ENCODE measurements at regions not wholly inside any gene's neighbourhood (a gene's known extent, or its start where the extent isn't known, plus 50 kb on each side); places are given as distances from the start of the nearest gene placed in this dataset.

DNA sequence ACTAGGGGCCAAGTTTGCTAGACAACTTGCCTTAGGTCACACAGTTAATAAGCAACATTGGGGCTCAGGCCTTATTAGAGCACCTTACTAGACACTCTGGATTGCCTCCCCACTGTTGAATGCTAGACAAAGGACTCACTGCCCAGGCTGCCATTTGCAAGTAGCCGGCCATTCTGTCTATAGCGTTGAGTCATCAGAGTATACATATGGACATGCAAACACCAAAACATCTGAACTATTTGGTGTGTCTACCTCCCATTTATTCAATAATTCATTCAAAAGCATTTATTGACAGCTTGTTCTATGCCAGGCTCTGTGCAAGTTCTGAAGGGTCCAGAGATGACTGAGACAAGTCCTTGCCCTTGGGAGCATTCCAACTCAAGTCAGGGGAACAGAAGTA, 181.4 kb upstream of the DPT start:
- TF ChIP-seq, protein P1, sequence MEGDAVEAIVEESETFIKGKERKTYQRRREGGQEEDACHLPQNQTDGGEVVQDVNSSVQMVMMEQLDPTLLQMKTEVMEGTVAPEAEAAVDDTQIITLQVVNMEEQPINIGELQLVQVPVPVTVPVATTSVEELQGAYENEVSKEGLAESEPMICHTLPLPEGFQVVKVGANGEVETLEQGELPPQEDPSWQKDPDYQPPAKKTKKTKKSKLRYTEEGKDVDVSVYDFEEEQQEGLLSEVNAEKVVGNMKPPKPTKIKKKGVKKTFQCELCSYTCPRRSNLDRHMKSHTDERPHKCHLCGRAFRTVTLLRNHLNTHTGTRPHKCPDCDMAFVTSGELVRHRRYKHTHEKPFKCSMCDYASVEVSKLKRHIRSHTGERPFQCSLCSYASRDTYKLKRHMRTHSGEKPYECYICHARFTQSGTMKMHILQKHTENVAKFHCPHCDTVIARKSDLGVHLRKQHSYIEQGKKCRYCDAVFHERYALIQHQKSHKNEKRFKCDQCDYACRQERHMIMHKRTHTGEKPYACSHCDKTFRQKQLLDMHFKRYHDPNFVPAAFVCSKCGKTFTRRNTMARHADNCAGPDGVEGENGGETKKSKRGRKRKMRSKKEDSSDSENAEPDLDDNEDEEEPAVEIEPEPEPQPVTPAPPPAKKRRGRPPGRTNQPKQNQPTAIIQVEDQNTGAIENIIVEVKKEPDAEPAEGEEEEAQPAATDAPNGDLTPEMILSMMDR (conservative IDR thresholded peaks at IDR 0.05; ENCODE audit: low read length): no peak
- TF ChIP-seq EZH2phosphoT487 (IDR thresholded peaks at IDR 0.05; ENCODE audit: borderline replicate concordance, low read depth, low read length): no peak
- no peak overlapping the region for H3K4me2 ChIP-seq (ENCODE audit: low read length)
- no peaks in the 10 kb centered on the region for H3K4me1 ChIP-seq (ENCODE audit: insufficient read depth, low read length, poor library complexity, severe bottlenecking)
- no TSS peak for BruUV-seq (replicated peaks)
- H4K20me1 ChIP-seq (ENCODE audit: insufficient read depth, low read length): no peaks in the 10 kb centered on the region
- no peaks in the 10 kb centered on the region for H3K79me2 ChIP-seq (ENCODE audit: insufficient read depth, low read depth, low read length)
- no peaks in the 10 kb centered on the region for H3K9me2 ChIP-seq (ENCODE audit: insufficient read depth, low read length)
- H3K4me3 ChIP-seq (ENCODE audit: low read depth, low read length, poor library complexity, severe bottlenecking): no peak overlapping the region
- ChIA-PET CTCF (ENCODE audit: unreplicated experiment) (no interaction called here), POLR2A (no interaction called here)
- DNase-seq (ENCODE audit: low spot score): no peak
- H3K9me3 ChIP-seq (ENCODE audit: low read length): no peaks in the 10 kb centered on the region
- H3K27ac ChIP-seq (ENCODE audit: low read depth, low read length, poor library complexity, severe bottlenecking): no peak overlapping the region
- no peak overlapping the region for H2AFZ ChIP-seq (ENCODE audit: low read length)
- no peaks in the 10 kb centered on the region for H3K36me3 ChIP-seq (ENCODE audit: insufficient read depth, low read length)
- intact Hi-C loops (cut with micrococcal nuclease; ENCODE audit: unreplicated experiment): no loop called here

- Histone ChIP-seq H3K36me3 (ENCODE audit: insufficient read depth, low read length) (no peaks in the 10 kb centered on the region), H3K9me3 (ENCODE audit: low read length) (no peaks in the 10 kb centered on the region), H3K4me2 (ENCODE audit: low read length) (no peak overlapping the region), H3K79me2 (ENCODE audit: insufficient read depth, low read depth, low read length) (no peaks in the 10 kb centered on the region), H3K9me2 (ENCODE audit: insufficient read depth, low read length) (no peaks in the 10 kb centered on the region), H4K20me1 (ENCODE audit: insufficient read depth, low read length) (no peaks in the 10 kb centered on the region), H3K4me1 (ENCODE audit: insufficient read depth, low read length, poor library complexity, severe bottlenecking) (no peaks in the 10 kb centered on the region), H3K27ac (ENCODE audit: low read depth, low read length, poor library complexity, severe bottlenecking) (no peak overlapping the region), H3K4me3 (ENCODE audit: low read depth, low read length, poor library complexity, severe bottlenecking) (no peak overlapping the region), H2AFZ (ENCODE audit: low read length) (no peak overlapping the region)
- TF ChIP-seq EZH2phosphoT487 (IDR thresholded peaks at IDR 0.05; ENCODE audit: borderline replicate concordance, low read depth, low read length): no peak
- TF ChIP-seq, protein P1 (conservative IDR thresholded peaks at IDR 0.05; ENCODE audit: low read length): no peak
- CTCF ChIA-PET (ENCODE audit: unreplicated experiment): no interaction called here
- BruUV-seq (replicated peaks): no TSS peak
- intact Hi-C loops (cut with micrococcal nuclease; ENCODE audit: unreplicated experiment): no loop called here
- POLR2A ChIA-PET: no interaction called here
- DNase-seq (ENCODE audit: low spot score): no peak
Observed at GRCh38 chr1:168911370-168911769, 182.4 kb upstream of the DPT start.

GRCh38 chr1:168913711-168914463, 184.9 kb upstream of the DPT start:
- H3K36me3 ChIP-seq (ENCODE audit: insufficient read depth, low read length): no peaks in the 10 kb centered on the region
- TF ChIP-seq EZH2phosphoT487 (IDR thresholded peaks at IDR 0.05; ENCODE audit: borderline replicate concordance, low read depth, low read length): no peak
- TF ChIP-seq, protein P1 (conservative IDR thresholded peaks at IDR 0.05; ENCODE audit: low read length): no peak
- H2AFZ ChIP-seq (ENCODE audit: low read length): no peak overlapping the region
- no TSS peak for BruUV-seq (replicated peaks)
- DNase-seq (ENCODE audit: low spot score): no peak
- no peaks in the 10 kb centered on the region for H3K79me2 ChIP-seq (ENCODE audit: insufficient read depth, low read depth, low read length)
- intact Hi-C loops (cut with micrococcal nuclease; ENCODE audit: unreplicated experiment): no loop called here
- no peaks in the 10 kb centered on the region for H4K20me1 ChIP-seq (ENCODE audit: insufficient read depth, low read length)
- ChIA-PET CTCF (ENCODE audit: unreplicated experiment) (no interaction called here), POLR2A (no interaction called here)
- H3K9me3 ChIP-seq (ENCODE audit: low read length): no peaks in the 10 kb centered on the region
- H3K27ac ChIP-seq (ENCODE audit: low read depth, low read length, poor library complexity, severe bottlenecking): no peak overlapping the region
- H3K9me2 ChIP-seq (ENCODE audit: insufficient read depth, low read length): no peaks in the 10 kb centered on the region
- H3K4me1 ChIP-seq (ENCODE audit: insufficient read depth, low read length, poor library complexity, severe bottlenecking): no peaks in the 10 kb centered on the region
- H3K4me2 ChIP-seq (ENCODE audit: low read length): no peak overlapping the region
- H3K4me3 ChIP-seq (ENCODE audit: low read depth, low read length, poor library complexity, severe bottlenecking): no peak overlapping the region
